Keratinocyte (primary cell): ENCODE measurements at regions not wholly inside any gene's neighbourhood (a gene's known extent, or its start where the extent isn't known, plus 50 kb on each side); places are given as distances from the start of the nearest gene placed in this dataset.
A peak's percentile ranks its signal among the peaks of the same experiment; 100 is the strongest.

ENCODE experiments used
- DNase-seq: peaks from one replicate; pipeline ENCODE4 v3.0.0-alpha.2; 2011; ENCODE audit warnings: low read depth, missing footprints, low spot score
- FAIRE-seq: peaks from 2 replicates; lab custom pipeline; 2011; peaks lifted over from hg19 to GRCh38; lab: Jason Lieb, UNC
- H2AFZ ChIP-seq: 2 replicates; pipeline ENCODE4 v1.6.0; 2012; ENCODE audit warnings: low read length, control low read depth, inconsistent platforms; ENCODE audit not compliant: control insufficient read depth
- H3K27ac ChIP-seq: 2 replicates; pipeline ENCODE4 v1.5.1; 2011; ENCODE audit warnings: low read length; ENCODE audit not compliant: control insufficient read depth, insufficient read depth
- H3K27me3 ChIP-seq: 3 replicates; pipeline ENCODE4 v1.6.0; 2011; ENCODE audit warnings: low read length; ENCODE audit not compliant: control insufficient read depth, insufficient read depth; ENCODE audit errors: extremely low read depth
- H3K36me3 ChIP-seq, 2 experiments: 2 replicates in 1 of 2; 3 replicates in 1 of 2; pipeline ENCODE4 v1.5.1; 2011; ENCODE audit warnings: low read length in 2 of 2, mild to moderate bottlenecking in 1 of 2; ENCODE audit not compliant: control insufficient read depth in 2 of 2, insufficient read depth in 2 of 2; ENCODE audit errors: extremely low read depth in 1 of 2
- H3K4me1 ChIP-seq: 3 replicates; pipeline ENCODE4 v1.5.1; 2011; ENCODE audit warnings: low read length; ENCODE audit not compliant: control insufficient read depth, insufficient read depth; ENCODE audit errors: extremely low read depth
- H3K4me2 ChIP-seq: 3 replicates; pipeline ENCODE4 v1.6.0; 2011; ENCODE audit warnings: low read depth, low read length; ENCODE audit not compliant: control insufficient read depth, insufficient read depth; ENCODE audit errors: extremely low read depth
- H3K4me3 ChIP-seq, 3 experiments: fragments of 200-600 bp in 1 of 3; sonication (generic) in 1 of 3; 2 replicates in 2 of 3; 3 replicates in 1 of 3; pipeline ENCODE4 v1.5.1; 2011 to 2016; ENCODE audit warnings: low read length in 3 of 3, mild to moderate bottlenecking in 3 of 3, control low read depth in 2 of 3, inconsistent platforms in 1 of 3, low read depth in 1 of 3, mixed read lengths in 1 of 3, mixed run types in 1 of 3, moderate library complexity in 1 of 3; ENCODE audit not compliant: control insufficient read depth in 2 of 3, insufficient read depth in 2 of 3; ENCODE audit errors: extremely low read depth in 1 of 3
- H3K79me2 ChIP-seq: 2 replicates; pipeline ENCODE4 v1.6.0; 2012; ENCODE audit warnings: low read length; ENCODE audit not compliant: control insufficient read depth, insufficient read depth
- H3K9ac ChIP-seq: 3 replicates; pipeline ENCODE4 v1.6.0; 2011; ENCODE audit warnings: low read length; ENCODE audit not compliant: control insufficient read depth, insufficient read depth; ENCODE audit errors: extremely low read depth
- H3K9me1 ChIP-seq: 3 replicates; pipeline ENCODE4 v1.6.0; 2011; ENCODE audit warnings: low read length; ENCODE audit not compliant: control insufficient read depth, insufficient read depth; ENCODE audit errors: extremely low read depth
- H3K9me3 ChIP-seq: 2 replicates; pipeline ENCODE4 v1.5.1; 2012; ENCODE audit warnings: low read depth, low read length; ENCODE audit not compliant: control insufficient read depth
- H4K20me1 ChIP-seq: 3 replicates; pipeline ENCODE4 v1.6.0; 2011; ENCODE audit warnings: low read length; ENCODE audit not compliant: control insufficient read depth, insufficient read depth; ENCODE audit errors: extremely low read depth
- EZH2 ChIP-seq: IDR thresholded peaks from one replicate; pipeline ENCODE4 v1.6.1; 2012; ENCODE audit warnings: inconsistent platforms, mild to moderate bottlenecking, low read length, moderate library complexity
- dilution Hi-C: fragments of 300-500 bp; cut with MboI; formaldehyde crosslinking; loops from one replicate; pipeline ENCODE4 v1.7.0; 2020; ENCODE audit warnings: low sequenced_read_pairs; ENCODE audit not compliant: extremely low pct_ligation_motif_present
- TF ChIP-seq, protein P1 (sequence below), 3 experiments: IDR thresholded peaks in 1 of 3; conservative IDR thresholded peaks in 1 of 3; optimal IDR thresholded peaks in 1 of 3; 2 replicates in 2 of 3; 3 replicates in 1 of 3; pipeline versions ENCODE3 to v1.5.1; 2011; ENCODE audit warnings: low read length in 3 of 3, mild to moderate bottlenecking in 3 of 3, moderate library complexity in 2 of 3, control low read depth in 1 of 3, inconsistent platforms in 1 of 3; ENCODE audit not compliant: insufficient read depth in 2 of 3; ENCODE audit errors: extremely low read depth in 1 of 3

DNA sequence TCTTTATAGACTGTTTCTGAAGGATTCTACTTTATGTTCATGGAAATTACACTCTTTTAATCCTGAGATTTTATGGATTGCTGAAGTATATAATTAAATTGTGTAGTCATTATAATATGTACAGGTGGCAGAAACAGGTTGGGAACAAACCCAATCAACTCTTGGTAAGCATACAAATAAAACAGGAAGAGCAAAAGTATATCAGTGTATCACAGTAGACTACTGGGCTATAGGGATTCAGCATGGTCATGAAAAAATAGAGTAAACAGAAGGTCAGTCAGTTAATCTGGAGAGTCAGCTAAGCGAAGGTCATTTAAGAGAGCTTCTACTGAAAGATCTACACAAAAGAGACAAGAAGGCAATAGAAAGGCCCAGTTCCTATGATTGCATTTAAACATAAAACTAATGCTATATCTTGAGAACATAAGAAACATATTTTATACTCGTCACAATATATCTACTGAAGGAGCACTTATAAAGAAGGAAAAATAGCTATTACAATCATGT, 178.9 kb upstream of the ECI2 start:
- peak overlapping the region; percentile 81 for H3K27ac ChIP-seq
- no peak overlapping the region for H2AFZ ChIP-seq
- H3K4me2 ChIP-seq: no peak overlapping the region
- H3K4me3 ChIP-seq: no peak overlapping the region
- dilution Hi-C loops: no loop called here
- no peaks in the 10 kb centered on the region for H3K36me3 ChIP-seq
- H3K79me2 ChIP-seq: no peaks in the 10 kb centered on the region
- FAIRE-seq (no peak), DNase-seq (no peak)
- TF ChIP-seq, protein P1, sequence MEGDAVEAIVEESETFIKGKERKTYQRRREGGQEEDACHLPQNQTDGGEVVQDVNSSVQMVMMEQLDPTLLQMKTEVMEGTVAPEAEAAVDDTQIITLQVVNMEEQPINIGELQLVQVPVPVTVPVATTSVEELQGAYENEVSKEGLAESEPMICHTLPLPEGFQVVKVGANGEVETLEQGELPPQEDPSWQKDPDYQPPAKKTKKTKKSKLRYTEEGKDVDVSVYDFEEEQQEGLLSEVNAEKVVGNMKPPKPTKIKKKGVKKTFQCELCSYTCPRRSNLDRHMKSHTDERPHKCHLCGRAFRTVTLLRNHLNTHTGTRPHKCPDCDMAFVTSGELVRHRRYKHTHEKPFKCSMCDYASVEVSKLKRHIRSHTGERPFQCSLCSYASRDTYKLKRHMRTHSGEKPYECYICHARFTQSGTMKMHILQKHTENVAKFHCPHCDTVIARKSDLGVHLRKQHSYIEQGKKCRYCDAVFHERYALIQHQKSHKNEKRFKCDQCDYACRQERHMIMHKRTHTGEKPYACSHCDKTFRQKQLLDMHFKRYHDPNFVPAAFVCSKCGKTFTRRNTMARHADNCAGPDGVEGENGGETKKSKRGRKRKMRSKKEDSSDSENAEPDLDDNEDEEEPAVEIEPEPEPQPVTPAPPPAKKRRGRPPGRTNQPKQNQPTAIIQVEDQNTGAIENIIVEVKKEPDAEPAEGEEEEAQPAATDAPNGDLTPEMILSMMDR (optimal IDR thresholded peaks at IDR 0.05 in 1 of 3, IDR thresholded peaks at IDR 0.05 in 1 of 3, conservative IDR thresholded peaks at IDR 0.05 in 1 of 3; ENCODE audit: extremely low read depth in 1 of 3, insufficient read depth in 2 of 3, low read length in 3 of 3): no peak
- TF ChIP-seq EZH2: no peak
- H3K9ac ChIP-seq: no peak overlapping the region
- H3K27me3 ChIP-seq: no peaks in the 10 kb centered on the region
- H3K9me1 ChIP-seq: no peaks in the 10 kb centered on the region
- no peaks in the 10 kb centered on the region for H4K20me1 ChIP-seq
- H3K4me1 ChIP-seq: peaks cover 39% of the 10 kb centered on the region
- no peaks in the 10 kb centered on the region for H3K9me3 ChIP-seq

DNA sequence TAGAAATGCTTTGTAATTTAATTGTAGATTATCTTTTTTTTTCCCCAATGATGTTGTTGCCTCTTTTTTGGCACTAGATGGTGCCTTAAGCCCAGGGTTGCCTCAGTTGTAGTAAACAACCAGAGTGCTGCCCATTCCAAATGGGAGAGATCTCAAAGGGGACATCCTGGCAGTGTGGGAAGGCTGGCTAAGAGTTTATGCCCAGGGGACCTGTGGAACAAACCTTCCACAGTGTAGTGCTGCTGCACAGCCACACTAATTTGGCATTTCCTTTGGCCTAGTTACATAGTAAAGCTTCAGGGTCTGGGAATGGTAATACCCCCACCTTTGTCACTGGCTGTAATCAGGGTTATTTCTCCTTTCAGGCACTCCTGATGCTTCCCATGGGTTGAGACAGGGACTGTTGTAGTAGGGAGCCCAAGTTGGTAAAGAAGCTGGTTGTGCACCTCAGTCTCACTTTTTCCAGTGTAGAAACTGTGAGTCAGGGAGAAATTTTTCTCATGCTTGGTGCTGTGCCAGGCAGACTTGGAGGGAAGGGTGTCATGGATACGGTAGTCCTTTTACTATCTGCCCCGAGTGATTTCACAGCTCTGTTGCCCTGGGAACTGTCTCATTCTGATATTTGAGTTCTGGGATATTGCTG, 177.8 kb upstream of the ECI2 start:
- Histone ChIP-seq H3K9ac (peak overlapping the region; percentile 67), H3K4me1 (peaks cover 32% of the 10 kb centered on the region), H3K79me2 (no peaks in the 10 kb centered on the region), H4K20me1 (no peaks in the 10 kb centered on the region), H3K4me3 (peak overlapping the region in 2 of 3 experiments; percentile 7 to 36), H3K36me3 (no peaks in the 10 kb centered on the region), H3K4me2 (peak overlapping the region; percentile 43), H3K9me3 (no peaks in the 10 kb centered on the region), H2AFZ (peak overlapping the region; percentile 25), H3K27ac (peak overlapping the region; percentile 81), H3K9me1 (no peaks in the 10 kb centered on the region), H3K27me3 (no peaks in the 10 kb centered on the region)
- TF ChIP-seq, protein P1 (optimal IDR thresholded peaks at IDR 0.05 in 1 of 3, IDR thresholded peaks at IDR 0.05 in 1 of 3, conservative IDR thresholded peaks at IDR 0.05 in 1 of 3; ENCODE audit: extremely low read depth in 1 of 3, insufficient read depth in 2 of 3, low read length in 3 of 3): peak; percentile 29 to 66 (median 61)
- TF ChIP-seq EZH2: no peak
- FAIRE-seq: peak; percentile 92
- dilution Hi-C loops: no loop called here
- DNase-seq: no peak
